ENCODE measurements at regions not wholly inside any gene's neighbourhood (a gene's known extent, or its start where the extent isn't known, plus 50 kb on each side); places are given as distances from the start of the nearest gene placed in this dataset.

DNA sequence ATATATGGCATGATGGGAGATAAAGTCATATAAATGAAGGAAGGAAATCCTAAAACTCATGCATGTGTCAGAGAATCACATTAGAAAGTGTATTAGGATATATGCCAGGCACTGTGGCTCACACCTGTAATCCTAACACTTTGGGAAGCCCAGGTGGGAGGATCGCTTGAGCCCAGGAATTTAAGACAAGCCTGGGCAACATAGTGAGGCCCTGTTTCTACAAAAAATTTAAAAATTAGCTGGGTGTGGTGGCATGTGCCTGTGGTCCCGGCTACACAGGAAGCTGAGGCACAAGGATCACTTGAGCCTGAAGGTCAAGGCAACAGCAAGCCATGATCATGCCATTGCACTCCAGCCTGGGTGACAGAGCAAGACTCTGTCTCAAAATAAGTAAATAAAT, 130.3 kb upstream of the ARID2 start:
- no peak for TF ChIP-seq POLR2A (IDR thresholded peaks at IDR 0.05)
- TF ChIP-seq, protein P1, sequence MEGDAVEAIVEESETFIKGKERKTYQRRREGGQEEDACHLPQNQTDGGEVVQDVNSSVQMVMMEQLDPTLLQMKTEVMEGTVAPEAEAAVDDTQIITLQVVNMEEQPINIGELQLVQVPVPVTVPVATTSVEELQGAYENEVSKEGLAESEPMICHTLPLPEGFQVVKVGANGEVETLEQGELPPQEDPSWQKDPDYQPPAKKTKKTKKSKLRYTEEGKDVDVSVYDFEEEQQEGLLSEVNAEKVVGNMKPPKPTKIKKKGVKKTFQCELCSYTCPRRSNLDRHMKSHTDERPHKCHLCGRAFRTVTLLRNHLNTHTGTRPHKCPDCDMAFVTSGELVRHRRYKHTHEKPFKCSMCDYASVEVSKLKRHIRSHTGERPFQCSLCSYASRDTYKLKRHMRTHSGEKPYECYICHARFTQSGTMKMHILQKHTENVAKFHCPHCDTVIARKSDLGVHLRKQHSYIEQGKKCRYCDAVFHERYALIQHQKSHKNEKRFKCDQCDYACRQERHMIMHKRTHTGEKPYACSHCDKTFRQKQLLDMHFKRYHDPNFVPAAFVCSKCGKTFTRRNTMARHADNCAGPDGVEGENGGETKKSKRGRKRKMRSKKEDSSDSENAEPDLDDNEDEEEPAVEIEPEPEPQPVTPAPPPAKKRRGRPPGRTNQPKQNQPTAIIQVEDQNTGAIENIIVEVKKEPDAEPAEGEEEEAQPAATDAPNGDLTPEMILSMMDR (IDR thresholded peaks at IDR 0.05 in 4 of 5, conservative IDR thresholded peaks at IDR 0.05 in 1 of 5), result no peak
